Chondrocyte (in vitro differentiated cells): ENCODE measurements at regions not wholly inside any gene's neighbourhood (a gene's known extent, or its start where the extent isn't known, plus 50 kb on each side); places are given as distances from the start of the nearest gene placed in this dataset.

Source experiments
- DNase-seq: peaks from one replicate; pipeline ENCODE4 v3.0.0; 2021; ENCODE audit warnings: mixed read lengths, low spot score
- H3K27ac Mint-ChIP-seq: one replicate; pipeline ENCODE4 v1.8.0; 2021; ENCODE audit warnings: mild to moderate bottlenecking, moderate library complexity, mixed read lengths; ENCODE audit not compliant: unreplicated experiment
- H3K27me3 Mint-ChIP-seq: 2 replicates; pipeline ENCODE4 v1.8.0; 2021; ENCODE audit warnings: low read depth, mixed read lengths
- H3K36me3 Mint-ChIP-seq: 2 replicates; pipeline ENCODE4 v1.8.0; 2021; ENCODE audit warnings: low read depth, mixed read lengths
- H3K4me1 Mint-ChIP-seq: 2 replicates; pipeline ENCODE4 v1.8.0; 2021; ENCODE audit warnings: low read depth, mild to moderate bottlenecking, mixed read lengths
- H3K4me3 Mint-ChIP-seq: one replicate; pipeline ENCODE4 v1.8.0; 2021; ENCODE audit warnings: mild to moderate bottlenecking, moderate library complexity, mixed read lengths; ENCODE audit not compliant: unreplicated experiment
- H3K9me3 Mint-ChIP-seq: 2 replicates; pipeline ENCODE4 v1.8.0; 2021; ENCODE audit warnings: low read depth, mixed read lengths
- TF ChIP-seq, protein P1 (sequence below): fragments of 200-600 bp; sonication (generic); IDR thresholded peaks from 2 replicates; pipeline ENCODE4 v1.5.0; 2021; ENCODE audit warnings: antibody characterized with exemption, mild to moderate bottlenecking, moderate library complexity

DNA sequence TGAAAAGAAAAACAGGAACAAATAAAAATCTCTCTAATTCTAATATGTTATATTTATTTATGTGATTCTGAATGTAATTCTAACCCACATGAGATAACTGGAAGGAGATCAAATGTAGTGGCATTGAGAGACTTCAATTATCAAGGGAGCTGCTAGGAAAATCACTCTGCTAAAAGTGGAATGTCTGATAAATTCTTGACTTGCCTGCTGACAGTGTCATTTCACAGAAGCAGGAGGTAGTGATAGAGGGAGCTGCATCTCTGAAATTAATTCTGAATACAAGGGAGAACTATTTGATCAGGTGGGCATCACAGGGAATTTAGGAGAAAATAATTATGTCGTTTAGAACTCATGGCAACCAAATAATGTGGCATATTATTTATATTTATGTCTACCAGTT is 303.6 kb downstream of the BCAT1 start:
- Mint-ChIP-seq H3K27ac (no peak overlapping the region), H3K27me3 (no peaks in the 10 kb centered on the region), H3K4me3 (no peak overlapping the region), H3K4me1 (no peaks in the 10 kb centered on the region), H3K9me3 (peaks cover 3% of the 10 kb centered on the region), H3K36me3 (no peaks in the 10 kb centered on the region)
- TF ChIP-seq, protein P1, sequence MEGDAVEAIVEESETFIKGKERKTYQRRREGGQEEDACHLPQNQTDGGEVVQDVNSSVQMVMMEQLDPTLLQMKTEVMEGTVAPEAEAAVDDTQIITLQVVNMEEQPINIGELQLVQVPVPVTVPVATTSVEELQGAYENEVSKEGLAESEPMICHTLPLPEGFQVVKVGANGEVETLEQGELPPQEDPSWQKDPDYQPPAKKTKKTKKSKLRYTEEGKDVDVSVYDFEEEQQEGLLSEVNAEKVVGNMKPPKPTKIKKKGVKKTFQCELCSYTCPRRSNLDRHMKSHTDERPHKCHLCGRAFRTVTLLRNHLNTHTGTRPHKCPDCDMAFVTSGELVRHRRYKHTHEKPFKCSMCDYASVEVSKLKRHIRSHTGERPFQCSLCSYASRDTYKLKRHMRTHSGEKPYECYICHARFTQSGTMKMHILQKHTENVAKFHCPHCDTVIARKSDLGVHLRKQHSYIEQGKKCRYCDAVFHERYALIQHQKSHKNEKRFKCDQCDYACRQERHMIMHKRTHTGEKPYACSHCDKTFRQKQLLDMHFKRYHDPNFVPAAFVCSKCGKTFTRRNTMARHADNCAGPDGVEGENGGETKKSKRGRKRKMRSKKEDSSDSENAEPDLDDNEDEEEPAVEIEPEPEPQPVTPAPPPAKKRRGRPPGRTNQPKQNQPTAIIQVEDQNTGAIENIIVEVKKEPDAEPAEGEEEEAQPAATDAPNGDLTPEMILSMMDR = no peak
- no peak for DNase-seq

DNA sequence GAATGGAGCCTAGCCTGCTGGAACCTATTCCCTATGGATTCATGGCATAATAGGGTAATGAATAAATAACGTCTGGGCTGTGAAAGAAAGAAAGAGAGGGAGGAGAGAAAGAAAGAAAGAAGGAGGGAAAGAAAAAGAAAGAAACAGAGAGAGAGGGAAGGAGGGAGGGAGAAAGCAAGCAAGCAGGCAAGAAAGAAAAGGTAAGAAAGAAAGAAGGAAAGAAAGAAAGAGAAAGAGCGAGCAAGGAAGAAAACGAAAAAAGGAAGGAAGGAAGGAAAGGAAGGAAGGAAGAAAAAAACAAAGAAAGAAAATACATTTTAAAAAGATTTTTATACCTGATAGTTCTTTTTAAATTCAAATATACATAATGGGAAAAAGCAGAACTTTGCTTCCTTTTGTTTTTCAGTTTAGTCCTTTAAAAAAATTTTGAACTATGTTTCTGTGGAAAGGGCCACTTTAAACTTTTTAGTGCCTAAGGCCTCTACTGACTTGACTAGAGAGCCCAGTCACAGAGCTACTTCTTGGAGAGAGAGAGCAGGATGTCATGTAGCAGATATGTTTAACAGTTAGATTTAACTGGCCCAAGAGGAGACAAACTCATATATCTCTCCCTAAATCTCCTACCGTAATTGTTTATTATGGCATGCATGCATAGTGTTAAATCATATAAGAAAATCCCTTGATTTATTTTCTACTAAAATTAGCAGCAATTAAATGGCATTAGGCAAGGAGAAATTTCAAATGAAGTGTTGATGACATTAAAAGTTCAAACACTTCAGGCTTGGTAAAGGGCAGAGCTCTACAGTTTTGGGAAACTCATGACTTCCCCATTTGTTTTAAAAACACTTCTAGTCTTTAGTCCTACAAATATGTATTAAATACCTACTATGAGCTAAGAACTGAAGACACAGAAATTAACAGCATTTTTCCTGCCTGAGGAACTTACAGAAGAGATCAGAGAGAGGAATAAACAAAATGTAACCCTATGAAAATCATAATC is 305.5 kb downstream of the BCAT1 start:
- H3K4me1 Mint-ChIP-seq = no peaks in the 10 kb centered on the region
- TF ChIP-seq, protein P1 = no peak
- no peaks in the 10 kb centered on the region for H3K36me3 Mint-ChIP-seq
- no peak overlapping the region for H3K27ac Mint-ChIP-seq
- H3K27me3 Mint-ChIP-seq = no peaks in the 10 kb centered on the region
- H3K9me3 Mint-ChIP-seq = peaks cover 3% of the 10 kb centered on the region
- no peak overlapping the region for H3K4me3 Mint-ChIP-seq
- DNase-seq = no peak

DNA sequence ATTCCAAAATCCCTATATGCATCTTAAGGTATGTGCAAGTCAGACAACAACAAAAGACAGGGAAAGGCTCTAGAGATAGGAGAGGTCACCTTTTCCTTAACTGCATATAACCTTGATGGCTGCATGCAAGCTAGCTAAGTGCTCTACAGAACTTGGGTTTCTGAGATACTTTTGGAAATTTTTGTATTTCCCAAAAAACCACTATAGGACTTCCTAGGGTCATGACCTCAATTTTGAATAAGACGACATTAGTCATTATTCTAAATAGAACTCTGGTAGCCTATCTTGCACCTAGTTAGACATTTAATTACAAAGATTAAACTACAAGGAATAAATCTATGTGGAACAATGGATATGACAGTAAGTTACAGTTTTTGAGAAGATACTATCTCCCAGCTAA is 309.3 kb downstream of the BCAT1 start:
- TF ChIP-seq, protein P1 = no peak
- Mint-ChIP-seq H3K9me3 (peaks cover 3% of the 10 kb centered on the region), H3K36me3 (no peaks in the 10 kb centered on the region), H3K27ac (no peak overlapping the region), H3K4me3 (no peak overlapping the region), H3K27me3 (no peaks in the 10 kb centered on the region), H3K4me1 (no peaks in the 10 kb centered on the region)
- DNase-seq = no peak

DNA sequence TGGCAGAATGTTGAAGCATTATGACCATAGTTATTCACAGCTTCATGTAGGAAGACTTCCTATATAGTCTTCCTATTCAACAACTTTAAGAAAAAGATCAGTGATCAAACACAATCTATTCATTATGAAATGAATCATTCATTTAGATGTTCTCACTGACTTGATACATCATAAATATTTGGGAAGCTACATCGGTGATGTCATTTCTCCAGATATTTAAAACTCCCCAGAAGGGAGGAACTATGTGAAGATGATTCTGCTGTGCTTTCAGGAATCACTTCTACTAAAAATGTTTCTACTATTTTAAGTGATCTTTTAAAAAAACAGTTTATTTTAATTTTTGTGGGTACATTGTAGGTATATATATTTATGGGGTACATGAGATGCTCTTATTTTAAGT is 316.4 kb downstream of the BCAT1 start:
- Mint-ChIP-seq H3K4me1 (no peaks in the 10 kb centered on the region), H3K27ac (no peak overlapping the region), H3K9me3 (no peaks in the 10 kb centered on the region), H3K36me3 (no peaks in the 10 kb centered on the region), H3K4me3 (no peak overlapping the region), H3K27me3 (no peaks in the 10 kb centered on the region)
- TF ChIP-seq, protein P1 = no peak
- DNase-seq = no peak

DNA sequence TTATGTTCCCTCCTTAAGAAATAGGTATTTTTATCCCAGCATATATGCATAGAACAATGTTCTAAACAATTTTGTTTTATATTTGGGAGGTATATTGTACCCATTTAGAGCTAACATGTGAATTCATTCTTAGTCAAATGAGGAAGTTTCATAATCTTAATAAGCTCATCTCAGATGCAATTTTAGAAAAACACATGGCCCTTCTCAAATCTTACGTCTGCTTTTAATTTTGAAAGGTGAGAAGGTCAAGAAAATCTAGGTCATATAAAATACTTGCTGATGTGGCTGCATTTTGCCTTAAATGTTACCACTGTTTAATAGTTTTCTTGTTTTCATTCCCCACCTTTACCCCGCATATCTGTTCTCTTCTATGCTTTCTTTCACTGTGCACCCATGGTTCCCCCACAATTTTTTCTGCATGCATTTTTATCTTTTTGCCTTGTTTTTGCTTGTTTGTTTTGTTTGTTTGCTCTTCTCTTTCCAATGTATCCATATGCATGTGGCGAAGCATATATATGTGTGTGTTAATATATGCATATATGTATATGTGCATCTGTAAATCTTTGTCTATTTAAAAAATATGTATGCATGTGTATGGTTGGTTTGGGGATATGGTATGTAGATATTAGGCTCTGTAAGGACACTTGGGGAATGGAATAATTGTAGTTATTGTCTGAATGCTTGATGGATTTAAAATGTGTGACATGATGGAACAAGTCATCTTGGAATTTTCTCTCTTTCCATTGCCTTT is 317.1 kb downstream of the BCAT1 start:
- H3K4me3 Mint-ChIP-seq = no peak overlapping the region
- TF ChIP-seq, protein P1 = no peak
- DNase-seq = no peak
- H3K4me1 Mint-ChIP-seq = no peaks in the 10 kb centered on the region
- no peak overlapping the region for H3K27ac Mint-ChIP-seq
- H3K9me3 Mint-ChIP-seq = no peaks in the 10 kb centered on the region
- no peaks in the 10 kb centered on the region for H3K36me3 Mint-ChIP-seq
- H3K27me3 Mint-ChIP-seq = no peaks in the 10 kb centered on the region
